HCT116 (cell line): ENCODE measurements at regions not wholly inside any gene's neighbourhood (a gene's known extent, or its start where the extent isn't known, plus 50 kb on each side); places are given as distances from the start of the nearest gene placed in this dataset.

Experiments
- ATAC-seq: fragments of 200-7000 bp; cut with Tn5 transposase; 2 replicates; pipeline ENCODE4 v1.9.1; 2020; ENCODE audit warnings: mild to moderate bottlenecking, moderate library complexity
- BruUV-seq: library from RNA; stranded (reverse); fragments of 400-500 nt; replicated peaks from 2 replicates; lab custom pipeline; 2021; lab: Mats Ljungman, UMichigan
- CTCF ChIA-PET: fragments of 300-600 bp; sonication (Branson Sonifier 250); formaldehyde crosslinking; loops from one replicate; lab custom pipeline; 2021; ENCODE audit warnings: antibody characterized with exemption; lab: Charles Lee
- POLR2A ChIA-PET: fragments of 300-600, 350-600 bp; sonication (Branson Sonifier 250); formaldehyde crosslinking; loops from one replicate; lab custom pipeline; 2021; ENCODE audit warnings: antibody characterized with exemption; lab: Charles Lee
- RAD21 ChIA-PET, 2 experiments: fragments of 300-600 bp; sonication (Branson Sonifier 250); formaldehyde crosslinking; loops; one replicate each; lab custom pipeline; 2023; ENCODE audit warnings: low total read pairs in 2 of 2; ENCODE audit not compliant: uncharacterized antibody in 2 of 2, unreplicated experiment in 2 of 2, low non-redundant PET in 1 of 2; lab: Charles Lee
- DNase-seq: peaks from one replicate; pipeline ENCODE4 v3.0.0-alpha.2; 2010; ENCODE audit warnings: low read depth, low spot score
- H2AFZ ChIP-seq: fragments of 200-600 bp; shearing (Covaris generic), sonication (generic); 2 replicates; pipeline ENCODE4 v1.6.1; 2017; ENCODE audit warnings: low read depth, mixed run types, mixed read lengths, antibody characterized with exemption, low read length; ENCODE audit not compliant: poor library complexity, severe bottlenecking
- H3K27ac ChIP-seq: 2 replicates; pipeline ENCODE4 v1.5.1; 2012; ENCODE audit warnings: low read depth, low read length
- H3K27me3 ChIP-seq: fragments of 200-600 bp; sonication (generic); 2 replicates; pipeline ENCODE4 v1.6.1; 2016; ENCODE audit warnings: mixed run types, low read length, mixed read lengths; ENCODE audit not compliant: insufficient read depth
- H3K36me3 ChIP-seq, 2 experiments: fragments of 200-500 bp in 1 of 2; fragments of 200-600 bp in 1 of 2; sonication (Bioruptor generic) in 1 of 2; sonication (generic) in 1 of 2; 2 replicates each; pipeline versions ENCODE4 v1.5.1 to v1.6.1; 2014 to 2016; ENCODE audit warnings: low read length in 2 of 2, inconsistent platforms in 1 of 2, mixed read lengths in 1 of 2, mixed run types in 1 of 2; ENCODE audit not compliant: insufficient read depth in 2 of 2, control insufficient read depth in 1 of 2
- H3K4me1 ChIP-seq, 2 experiments: fragments of 200-600 bp in 1 of 2; sonication (generic) in 1 of 2; 2 replicates each; pipeline versions ENCODE4 v1.5.1 to v1.6.1; 2012 to 2017; ENCODE audit warnings: low read length in 2 of 2, inconsistent platforms in 1 of 2, mild to moderate bottlenecking in 1 of 2, mixed read lengths in 1 of 2, mixed run types in 1 of 2, moderate library complexity in 1 of 2; ENCODE audit not compliant: insufficient read depth in 2 of 2, control insufficient read depth in 1 of 2
- H3K4me2 ChIP-seq: fragments of 200-600 bp; sonication (generic); 2 replicates; pipeline ENCODE4 v1.6.1; 2017; ENCODE audit warnings: mixed run types, low read length, mixed read lengths
- H3K4me3 ChIP-seq, 2 experiments: fragments of 200-600 bp in 1 of 2; sonication (generic) in 1 of 2; replicated peaks in 1 of 2; 2 replicates each; pipeline ENCODE4 v1.5.1; 2011 to 2016; ENCODE audit warnings: low read length in 2 of 2, control low read depth in 1 of 2, low read depth in 1 of 2, mild to moderate bottlenecking in 1 of 2, mixed read lengths in 1 of 2, mixed run types in 1 of 2
- H3K79me2 ChIP-seq: fragments of 200-600 bp; sonication (generic); 2 replicates; pipeline ENCODE4 v1.6.1; 2017; ENCODE audit warnings: mild to moderate bottlenecking, mixed run types, low read length, moderate library complexity, mixed read lengths; ENCODE audit not compliant: insufficient read depth
- H3K9ac ChIP-seq: fragments of 200-600 bp; sonication (generic); 2 replicates; pipeline ENCODE4 v1.6.1; 2016; ENCODE audit warnings: low read length, mixed read lengths
- H3K9me2 ChIP-seq: fragments of 200-600 bp; sonication (generic), shearing (Covaris generic); 2 replicates; pipeline ENCODE4 v1.6.1; 2017; ENCODE audit warnings: mixed run types, mild to moderate bottlenecking, moderate library complexity; ENCODE audit not compliant: insufficient read depth
- H3K9me3 ChIP-seq, 2 experiments: fragments of 200-500 bp in 1 of 2; fragments of 200-600 bp in 1 of 2; sonication (Bioruptor generic) in 1 of 2; sonication (generic) in 1 of 2; 2 replicates each; pipeline ENCODE4 v1.6.1; 2014 to 2017; ENCODE audit warnings: low read length in 2 of 2, mixed read lengths in 2 of 2, inconsistent platforms in 1 of 2, low read depth in 1 of 2, mild to moderate bottlenecking in 1 of 2, mixed run types in 1 of 2, moderate library complexity in 1 of 2; ENCODE audit not compliant: control insufficient read depth in 1 of 2, insufficient read depth in 1 of 2
- H4K20me1 ChIP-seq: fragments of 200-600 bp; sonication (generic), shearing (Covaris generic); 2 replicates; pipeline ENCODE4 v1.6.1; 2017; ENCODE audit warnings: mixed run types, mild to moderate bottlenecking, moderate library complexity; ENCODE audit not compliant: insufficient read depth
- CEBPB ChIP-seq: IDR thresholded peaks from 2 replicates; pipeline ENCODE4 v1.6.1; 2012; ENCODE audit warnings: low read depth
- FOSL1 ChIP-seq: IDR thresholded peaks from 2 replicates; pipeline ENCODE4 v1.6.1; 2012; ENCODE audit warnings: low read depth
- JUND ChIP-seq: IDR thresholded peaks from 2 replicates; pipeline ENCODE4 v1.6.1; 2012
- POLR2A ChIP-seq: IDR thresholded peaks from 2 replicates; pipeline ENCODE4 v1.7.0; 2011; ENCODE audit warnings: borderline replicate concordance; ENCODE audit not compliant: insufficient read depth, insufficient read length; ENCODE audit errors: extremely low read depth
- SRF ChIP-seq: IDR thresholded peaks from 2 replicates; pipeline ENCODE4 v1.6.1; 2012; ENCODE audit warnings: low read depth
- YY1 ChIP-seq: IDR thresholded peaks from 2 replicates; pipeline ENCODE4 v1.6.1; 2011; ENCODE audit warnings: low read length, low read depth, moderate library complexity, mild to moderate bottlenecking; ENCODE audit not compliant: insufficient replicate concordance; ENCODE audit errors: extremely low read depth
- ZFX ChIP-seq: fragments of 450-650 bp; IDR thresholded peaks from 2 replicates; pipeline ENCODE4 v1.6.1; 2017
- intact Hi-C: fragments of 100-400 bp; cut with micrococcal nuclease; formaldehyde crosslinking; loops from 2 replicates; pipeline ENCODE4 v1.10.0; 2022
- TF ChIP-seq, protein P1 (sequence below), 3 experiments: fragments of 200-600 bp in 1 of 3; sonication (generic) in 1 of 3; IDR thresholded peaks in 2 of 3; conservative IDR thresholded peaks in 1 of 3; 2 replicates each; pipeline ENCODE4 v1.5.1; 2012 to 2017; ENCODE audit warnings: low read depth in 2 of 3, low read length in 2 of 3, antibody characterized with exemption in 1 of 3, borderline replicate concordance in 1 of 3, control low read depth in 1 of 3, mild to moderate bottlenecking in 1 of 3, mixed read lengths in 1 of 3, mixed run types in 1 of 3, moderate library complexity in 1 of 3; ENCODE audit not compliant: insufficient read depth in 1 of 3
- TF ChIP-seq, protein P2 (sequence below): IDR thresholded peaks from 2 replicates; pipeline ENCODE4 v1.6.1; 2011; ENCODE audit warnings: mild to moderate bottlenecking, low read length, moderate library complexity; ENCODE audit not compliant: insufficient replicate concordance; ENCODE audit errors: extremely low read depth
- TF ChIP-seq, protein P3 (sequence below): IDR thresholded peaks from 2 replicates; pipeline ENCODE4 v1.6.1; 2012

DNA sequence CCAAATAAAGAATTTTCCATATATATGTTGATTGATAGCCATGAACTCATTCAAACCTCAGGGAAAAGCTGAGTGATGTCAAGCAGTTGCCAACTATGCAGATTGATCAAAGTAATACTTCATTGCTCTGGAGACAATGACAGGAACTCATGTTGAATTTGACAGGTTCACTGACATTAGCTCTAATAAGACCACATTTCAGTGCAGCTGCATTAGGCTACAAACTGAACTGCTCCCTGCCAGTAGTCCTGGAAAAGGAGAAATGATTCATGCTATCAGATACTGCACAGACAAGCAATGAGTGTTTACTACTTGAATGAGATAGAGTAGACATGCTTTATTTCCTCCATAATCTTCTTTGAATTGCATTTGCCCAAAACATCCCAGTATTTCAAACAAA, 948.4 kb downstream of the MRPL39 start (continued):
- TF ChIP-seq, protein P1, sequence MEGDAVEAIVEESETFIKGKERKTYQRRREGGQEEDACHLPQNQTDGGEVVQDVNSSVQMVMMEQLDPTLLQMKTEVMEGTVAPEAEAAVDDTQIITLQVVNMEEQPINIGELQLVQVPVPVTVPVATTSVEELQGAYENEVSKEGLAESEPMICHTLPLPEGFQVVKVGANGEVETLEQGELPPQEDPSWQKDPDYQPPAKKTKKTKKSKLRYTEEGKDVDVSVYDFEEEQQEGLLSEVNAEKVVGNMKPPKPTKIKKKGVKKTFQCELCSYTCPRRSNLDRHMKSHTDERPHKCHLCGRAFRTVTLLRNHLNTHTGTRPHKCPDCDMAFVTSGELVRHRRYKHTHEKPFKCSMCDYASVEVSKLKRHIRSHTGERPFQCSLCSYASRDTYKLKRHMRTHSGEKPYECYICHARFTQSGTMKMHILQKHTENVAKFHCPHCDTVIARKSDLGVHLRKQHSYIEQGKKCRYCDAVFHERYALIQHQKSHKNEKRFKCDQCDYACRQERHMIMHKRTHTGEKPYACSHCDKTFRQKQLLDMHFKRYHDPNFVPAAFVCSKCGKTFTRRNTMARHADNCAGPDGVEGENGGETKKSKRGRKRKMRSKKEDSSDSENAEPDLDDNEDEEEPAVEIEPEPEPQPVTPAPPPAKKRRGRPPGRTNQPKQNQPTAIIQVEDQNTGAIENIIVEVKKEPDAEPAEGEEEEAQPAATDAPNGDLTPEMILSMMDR (IDR thresholded peaks at IDR 0.05 in 2 of 3, conservative IDR thresholded peaks at IDR 0.05 in 1 of 3; ENCODE audit: borderline replicate concordance in 1 of 3, insufficient read depth in 1 of 3, low read depth in 2 of 3, low read length in 2 of 3) = no peak
- no peak for TF ChIP-seq CEBPB

DNA sequence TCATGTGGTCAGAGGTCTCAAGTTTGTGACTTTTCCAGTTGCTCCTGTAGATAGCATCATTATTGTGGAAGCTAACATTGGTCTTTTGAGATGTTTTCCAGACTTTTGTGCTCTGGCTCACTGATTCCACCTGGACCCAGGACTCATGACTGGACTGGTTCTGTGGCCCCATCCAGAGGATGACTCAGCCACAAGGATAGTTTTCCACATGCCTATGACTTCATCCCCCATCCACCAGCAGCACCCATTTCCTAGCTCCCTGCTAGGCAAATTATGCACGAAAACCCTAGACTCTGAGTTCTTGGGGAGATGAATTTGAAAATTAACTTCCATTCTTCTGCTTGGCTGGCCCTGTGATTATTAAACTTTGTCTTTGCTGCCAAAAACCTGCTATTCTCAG, 949.3 kb downstream of the MRPL39 start:
- Histone ChIP-seq H3K4me3 (no peak overlapping the region), H3K36me3 (no peaks in the 10 kb centered on the region), H3K9me3 (peaks cover 13 to 35% of the 10 kb centered on the region in 2 experiments; a peak in 3 of 4 replicates), H3K9ac (no peak overlapping the region), H4K20me1 (no peaks in the 10 kb centered on the region), H3K27ac (no peak overlapping the region), H2AFZ (no peak overlapping the region), H3K4me2 (no peak overlapping the region), H3K9me2 (no peaks in the 10 kb centered on the region), H3K79me2 (no peaks in the 10 kb centered on the region), H3K27me3 (no peaks in the 10 kb centered on the region), H3K4me1 (no peaks in the 10 kb centered on the region)
- BruUV-seq = no TSS peak
- intact Hi-C loops = no loop called here
- no peak for DNase-seq
- ChIA-PET CTCF (no interaction called here), POLR2A (no interaction called here), RAD21 (no interaction called here)
- TF ChIP-seq, protein P2, sequence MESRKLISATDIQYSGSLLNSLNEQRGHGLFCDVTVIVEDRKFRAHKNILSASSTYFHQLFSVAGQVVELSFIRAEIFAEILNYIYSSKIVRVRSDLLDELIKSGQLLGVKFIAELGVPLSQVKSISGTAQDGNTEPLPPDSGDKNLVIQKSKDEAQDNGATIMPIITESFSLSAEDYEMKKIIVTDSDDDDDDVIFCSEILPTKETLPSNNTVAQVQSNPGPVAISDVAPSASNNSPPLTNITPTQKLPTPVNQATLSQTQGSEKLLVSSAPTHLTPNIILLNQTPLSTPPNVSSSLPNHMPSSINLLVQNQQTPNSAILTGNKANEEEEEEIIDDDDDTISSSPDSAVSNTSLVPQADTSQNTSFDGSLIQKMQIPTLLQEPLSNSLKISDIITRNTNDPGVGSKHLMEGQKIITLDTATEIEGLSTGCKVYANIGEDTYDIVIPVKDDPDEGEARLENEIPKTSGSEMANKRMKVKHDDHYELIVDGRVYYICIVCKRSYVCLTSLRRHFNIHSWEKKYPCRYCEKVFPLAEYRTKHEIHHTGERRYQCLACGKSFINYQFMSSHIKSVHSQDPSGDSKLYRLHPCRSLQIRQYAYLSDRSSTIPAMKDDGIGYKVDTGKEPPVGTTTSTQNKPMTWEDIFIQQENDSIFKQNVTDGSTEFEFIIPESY = no peak
- TF ChIP-seq FOSL1 (no peak), ZFX (no peak), SRF (no peak), YY1 (no peak), JUND (no peak), POLR2A (no peak)
- TF ChIP-seq, protein P1 (IDR thresholded peaks at IDR 0.05 in 2 of 3, conservative IDR thresholded peaks at IDR 0.05 in 1 of 3; ENCODE audit: borderline replicate concordance in 1 of 3, insufficient read depth in 1 of 3, low read depth in 2 of 3, low read length in 2 of 3) = no peak
- TF ChIP-seq, protein P3, sequence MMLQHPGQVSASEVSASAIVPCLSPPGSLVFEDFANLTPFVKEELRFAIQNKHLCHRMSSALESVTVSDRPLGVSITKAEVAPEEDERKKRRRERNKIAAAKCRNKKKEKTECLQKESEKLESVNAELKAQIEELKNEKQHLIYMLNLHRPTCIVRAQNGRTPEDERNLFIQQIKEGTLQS = no peak
- ATAC-seq = no peak
